Vagina (tissue), 2 donors: ENCODE measurements at regions not wholly inside any gene's neighbourhood (a gene's known extent, or its start where the extent isn't known, plus 50 kb on each side); places are given as distances from the start of the nearest gene placed in this dataset.

Experiments
- POLR2A ChIP-seq, 2 donors: fragments of 450-650 bp; IDR thresholded peaks; one replicate each; pipeline ENCODE4 v1.6.1; 2017; ENCODE audit warnings: antibody characterized with exemption in 2 of 2, mild to moderate bottlenecking in 2 of 2, moderate library complexity in 2 of 2
- POLR2AphosphoS5 ChIP-seq, 2 donors: sonication (generic); formaldehyde crosslinking; IDR thresholded peaks; one replicate each; pipeline ENCODE4 v1.9.0; 2017; ENCODE audit warnings: antibody characterized with exemption in 2 of 2, mild to moderate bottlenecking in 2 of 2, low read depth in 1 of 2; ENCODE audit not compliant: insufficient read depth in 1 of 2
- TF ChIP-seq, protein P1 (sequence below), 3 experiments: fragments of 450-650 bp in 2 of 3; fragments of 200-600 bp in 1 of 3; sonication (generic) in 1 of 3; IDR thresholded peaks; one replicate each; pipeline ENCODE4 v1.5.1; 2017 to 2019; ENCODE audit warnings: antibody characterized with exemption in 3 of 3, mild to moderate bottlenecking in 2 of 3, moderate library complexity in 2 of 3

DNA sequence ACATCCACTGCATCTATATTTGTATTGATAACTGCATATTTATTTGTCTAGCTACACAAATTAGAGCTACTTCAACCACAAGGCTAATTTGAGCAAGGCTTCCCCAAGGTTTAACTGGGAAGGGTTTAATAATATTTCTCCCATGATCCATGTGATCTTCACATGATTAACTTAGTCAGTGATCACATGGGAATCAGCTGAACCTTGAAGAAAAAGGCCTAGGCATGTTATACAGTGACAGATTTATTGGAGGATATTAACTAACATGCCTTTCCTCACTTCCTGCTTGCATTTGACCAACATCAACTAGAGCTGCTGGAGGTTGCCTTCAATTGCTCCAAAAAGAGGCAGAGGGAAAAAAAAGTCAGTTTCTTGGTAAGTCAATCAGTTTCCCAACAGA, 417.0 kb downstream of the HAO1 start:
- TF ChIP-seq POLR2AphosphoS5 (IDR thresholded peaks at IDR 0.05; ENCODE audit: insufficient read depth in 1 of 2, low read depth in 1 of 2) (no peak), POLR2A (IDR thresholded peaks at IDR 0.05) (no peak)
- TF ChIP-seq, protein P1, sequence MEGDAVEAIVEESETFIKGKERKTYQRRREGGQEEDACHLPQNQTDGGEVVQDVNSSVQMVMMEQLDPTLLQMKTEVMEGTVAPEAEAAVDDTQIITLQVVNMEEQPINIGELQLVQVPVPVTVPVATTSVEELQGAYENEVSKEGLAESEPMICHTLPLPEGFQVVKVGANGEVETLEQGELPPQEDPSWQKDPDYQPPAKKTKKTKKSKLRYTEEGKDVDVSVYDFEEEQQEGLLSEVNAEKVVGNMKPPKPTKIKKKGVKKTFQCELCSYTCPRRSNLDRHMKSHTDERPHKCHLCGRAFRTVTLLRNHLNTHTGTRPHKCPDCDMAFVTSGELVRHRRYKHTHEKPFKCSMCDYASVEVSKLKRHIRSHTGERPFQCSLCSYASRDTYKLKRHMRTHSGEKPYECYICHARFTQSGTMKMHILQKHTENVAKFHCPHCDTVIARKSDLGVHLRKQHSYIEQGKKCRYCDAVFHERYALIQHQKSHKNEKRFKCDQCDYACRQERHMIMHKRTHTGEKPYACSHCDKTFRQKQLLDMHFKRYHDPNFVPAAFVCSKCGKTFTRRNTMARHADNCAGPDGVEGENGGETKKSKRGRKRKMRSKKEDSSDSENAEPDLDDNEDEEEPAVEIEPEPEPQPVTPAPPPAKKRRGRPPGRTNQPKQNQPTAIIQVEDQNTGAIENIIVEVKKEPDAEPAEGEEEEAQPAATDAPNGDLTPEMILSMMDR (IDR thresholded peaks at IDR 0.05), result no peak
